SK-N-SH (cell line): ENCODE measurements at regions not wholly inside any gene's neighbourhood (a gene's known extent, or its start where the extent isn't known, plus 50 kb on each side); places are given as distances from the start of the nearest gene placed in this dataset.

Experiments
- CTCF ChIA-PET: fragments of 300-600, 350-600 bp; formaldehyde crosslinking; extraction: SDS; loops from one replicate; lab custom pipeline; 2021; lab: Yijun Ruan, JAX
- POLR2A ChIA-PET: fragments of 350-600 bp; sonication (Branson Sonifier 250); formaldehyde crosslinking; extraction: SDS; loops from one replicate; lab custom pipeline; 2020; ENCODE audit warnings: antibody characterized with exemption, inconsistent platforms; lab: Yijun Ruan, JAX
- DNase-seq: peaks from one replicate; pipeline ENCODE4 v3.0.0; 2012
- H2AFZ ChIP-seq: fragments of 200-600 bp; sonication (generic); 2 replicates; pipeline ENCODE4 v1.8.1; 2016; ENCODE audit warnings: antibody characterized with exemption, mild to moderate bottlenecking, low read depth
- H3F3A ChIP-seq: fragments of 200-600 bp; sonication (generic); replicated peaks from 2 replicates; pipeline ENCODE3; 2016; ENCODE audit warnings: antibody characterized with exemption, mild to moderate bottlenecking; ENCODE audit not compliant: insufficient read depth
- H3K27ac ChIP-seq, 2 experiments: fragments of 200-500 bp in 1 of 2; fragments of 200-600 bp in 1 of 2; sonication (Bioruptor generic) in 1 of 2; sonication (generic), shearing (Covaris generic) in 1 of 2; 2 replicates each; pipeline versions ENCODE4 v1.5.1 to v1.6.1; 2014 to 2016; ENCODE audit warnings: low read depth in 2 of 2, inconsistent platforms in 1 of 2, low read length in 1 of 2, mild to moderate bottlenecking in 1 of 2, mixed read lengths in 1 of 2
- H3K27me3 ChIP-seq: fragments of 200-600 bp; sonication (generic), shearing (Covaris generic); 2 replicates; pipeline ENCODE4 v1.6.1; 2016; ENCODE audit warnings: mixed run types; ENCODE audit not compliant: insufficient read depth
- H3K36me3 ChIP-seq, 2 experiments: fragments of 200-500 bp in 1 of 2; fragments of 200-600 bp in 1 of 2; sonication (Bioruptor generic) in 1 of 2; sonication (generic) in 1 of 2; replicated peaks in 1 of 2; 2 replicates each; pipeline versions ENCODE3 to v1.5.1; 2014 to 2016; ENCODE audit warnings: low read length in 1 of 2, mild to moderate bottlenecking in 1 of 2; ENCODE audit not compliant: insufficient read depth in 2 of 2, control insufficient read depth in 1 of 2
- H3K4me1 ChIP-seq, 2 experiments: fragments of 200-500 bp in 1 of 2; fragments of 200-600 bp in 1 of 2; sonication (Bioruptor generic) in 1 of 2; sonication (generic), shearing (Covaris generic) in 1 of 2; 2 replicates each; pipeline versions ENCODE4 v1.5.1 to v1.6.1; 2014 to 2016; ENCODE audit warnings: low read depth in 1 of 2, low read length in 1 of 2, mixed run types in 1 of 2; ENCODE audit not compliant: insufficient read depth in 2 of 2, control insufficient read depth in 1 of 2
- H3K4me2 ChIP-seq: fragments of 200-600 bp; sonication (generic), shearing (Covaris generic); 2 replicates; pipeline ENCODE4 v1.6.1; 2017; ENCODE audit warnings: mixed run types
- H3K4me3 ChIP-seq, 2 experiments: fragments of 200-500 bp in 1 of 2; fragments of 200-600 bp in 1 of 2; sonication (Bioruptor generic) in 1 of 2; sonication (generic), shearing (Covaris generic) in 1 of 2; 2 replicates each; pipeline versions ENCODE4 v1.5.1 to v1.8.1; 2014 to 2016; ENCODE audit warnings: low read depth in 2 of 2, inconsistent platforms in 1 of 2, low read length in 1 of 2, mild to moderate bottlenecking in 1 of 2, mixed read lengths in 1 of 2, moderate library complexity in 1 of 2
- H3K79me2 ChIP-seq: fragments of 200-600 bp; sonication (generic); 2 replicates; pipeline ENCODE4 v1.8.1; 2017; ENCODE audit warnings: mild to moderate bottlenecking; ENCODE audit not compliant: insufficient read depth
- H3K9ac ChIP-seq: fragments of 200-600 bp; sonication (generic); 2 replicates; pipeline ENCODE4 v1.6.1; 2017; ENCODE audit warnings: mixed run types
- H3K9me2 ChIP-seq: fragments of 200-600 bp; sonication (generic); 2 replicates; pipeline ENCODE4 v1.6.1; 2017; ENCODE audit warnings: mixed run types
- H3K9me3 ChIP-seq: fragments of 200-600 bp; sonication (generic); 2 replicates; pipeline ENCODE4 v1.6.1; 2017; ENCODE audit warnings: mixed run types, mild to moderate bottlenecking, moderate library complexity
- H4K20me1 ChIP-seq: fragments of 200-600 bp; sonication (generic); 2 replicates; pipeline ENCODE4 v1.6.1; 2017; ENCODE audit warnings: mild to moderate bottlenecking, mixed run types; ENCODE audit not compliant: insufficient read depth
- CHD2 ChIP-seq: fragments of 150-350 bp; IDR thresholded peaks from 2 replicates; pipeline ENCODE4 v1.6.1; 2018; ENCODE audit warnings: low read length; ENCODE audit not compliant: partially characterized antibody
- CTCF ChIP-seq: fragments of 200-600 bp; sonication (generic); IDR thresholded peaks from 2 replicates; pipeline ENCODE4 v1.6.1; 2017; ENCODE audit warnings: antibody characterized with exemption, mild to moderate bottlenecking, moderate library complexity
- EZH2phosphoT487 ChIP-seq: fragments of 200-600 bp; sonication (generic); IDR thresholded peaks from 2 replicates; pipeline ENCODE4 v1.6.1; 2017; ENCODE audit warnings: low read depth, mixed run types, mild to moderate bottlenecking, antibody characterized with exemption, moderate library complexity, borderline replicate concordance
- FOXJ3 ChIP-seq: sonication (generic); formaldehyde crosslinking; IDR thresholded peaks from 2 replicates; pipeline ENCODE4 v1.5.1; 2020; ENCODE audit warnings: mild to moderate bottlenecking, missing genetic modification reagents
- GABPA ChIP-seq: IDR thresholded peaks from 2 replicates; pipeline ENCODE4 v1.4.0; 2012; ENCODE audit warnings: low read depth, mild to moderate bottlenecking
- IRF3 ChIP-seq: fragments of 150-350 bp; IDR thresholded peaks from 2 replicates; pipeline ENCODE4 v1.6.1; 2016; ENCODE audit warnings: mild to moderate bottlenecking, low read depth, low read length
- JUND ChIP-seq: IDR thresholded peaks from 2 replicates; pipeline ENCODE4 v1.4.0; 2012
- MEF2A ChIP-seq: IDR thresholded peaks from 2 replicates; pipeline ENCODE4 v1.4.0; 2012; ENCODE audit warnings: low read depth, borderline replicate concordance
- NFIC ChIP-seq: IDR thresholded peaks from 2 replicates; pipeline ENCODE4 v1.4.0; 2012; ENCODE audit warnings: borderline replicate concordance
- USF1 ChIP-seq: IDR thresholded peaks from 2 replicates; pipeline ENCODE4 v1.4.0; 2012; ENCODE audit warnings: low read depth, borderline replicate concordance
- USF2 ChIP-seq: fragments of 150-350 bp; IDR thresholded peaks from 2 replicates; pipeline ENCODE4 v1.6.1; 2017; ENCODE audit warnings: antibody characterized with exemption, low read length, low read depth, borderline replicate concordance
- ZBTB33 ChIP-seq: IDR thresholded peaks from 2 replicates; pipeline ENCODE4 v1.4.0; 2012; ENCODE audit warnings: low read depth, borderline replicate concordance
- WGBS: methylation state at CpG from one replicate; pipeline ENCODE4 v1.1.6; 2017; ENCODE audit warnings: low lambda C conversion rate; 5-methylcytosine and 5-hydroxymethylcytosine counted together
- TF ChIP-seq, protein P1 (sequence below): IDR thresholded peaks from 2 replicates; pipeline ENCODE4; 2012
- TF ChIP-seq, protein P2 (sequence below): IDR thresholded peaks from 2 replicates; pipeline ENCODE4 v1.4.0; 2012; ENCODE audit warnings: low read depth

DNA sequence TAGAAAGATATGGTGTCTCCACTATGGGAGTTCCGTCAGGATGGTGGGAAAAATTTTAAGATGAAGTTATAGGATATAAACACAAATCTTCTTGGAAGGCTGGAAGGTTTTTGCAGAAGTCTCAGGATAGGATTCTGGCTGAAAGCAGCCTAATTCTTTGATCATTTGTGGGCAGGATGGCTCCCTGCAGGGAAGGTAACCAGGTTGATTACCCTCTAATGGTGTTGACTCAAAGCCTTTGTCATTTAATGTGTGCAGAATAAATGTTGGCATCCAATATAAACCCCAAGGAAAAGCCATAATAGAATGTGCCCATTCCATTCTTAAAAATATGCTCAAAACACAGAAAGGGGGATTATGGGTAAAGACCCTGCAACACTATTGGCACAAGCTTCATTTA lies 204.3 kb downstream of the EPM2A start:
- H3K9me3 ChIP-seq = no peaks in the 10 kb centered on the region
- no peak for DNase-seq
- CTCF ChIA-PET = no interaction called here
- H3K36me3 ChIP-seq = no peaks in the 10 kb centered on the region
- no peaks in the 10 kb centered on the region for H4K20me1 ChIP-seq
- H3K27ac ChIP-seq = no peak overlapping the region
- POLR2A ChIA-PET = no interaction called here
- no peak overlapping the region for H3K4me3 ChIP-seq
- peaks cover 0 to 2% of the 10 kb centered on the region in 2 experiments; a peak in 1 of 4 replicates for H3K4me1 ChIP-seq
- no peak for TF ChIP-seq NFIC
- TF ChIP-seq CHD2 = no peak
- no peak for TF ChIP-seq EZH2phosphoT487
- no peak for TF ChIP-seq USF1
- no peak for TF ChIP-seq ZBTB33
- no peak for TF ChIP-seq IRF3
- TF ChIP-seq, all 33 proteins: peak for 0
- 0% methylated on average over 1 of the region's 1 CpG for WGBS
- H3K27me3 ChIP-seq = no peaks in the 10 kb centered on the region
- no peaks in the 10 kb centered on the region for H3K79me2 ChIP-seq
- no peak overlapping the region for H3K9ac ChIP-seq
- no peak overlapping the region for H3K4me2 ChIP-seq
- H3K9me2 ChIP-seq = no peaks in the 10 kb centered on the region
- no peak overlapping the region for H2AFZ ChIP-seq
- no peaks in the 10 kb centered on the region for H3F3A ChIP-seq

GRCh38 chr6:145531822-145532221 lies 203.5 kb downstream of the EPM2A start:
- H3K79me2 ChIP-seq = no peaks in the 10 kb centered on the region
- POLR2A ChIA-PET = no interaction called here

More at GRCh38 chr6:145531822-145532221, 203.5 kb downstream of the EPM2A start:
- Histone ChIP-seq H3K9ac (no peak overlapping the region), H3K27ac (no peak overlapping the region), H3K36me3 (no peaks in the 10 kb centered on the region), H3F3A (no peaks in the 10 kb centered on the region), H3K9me3 (no peaks in the 10 kb centered on the region), H3K4me3 (no peak overlapping the region), H3K27me3 (no peaks in the 10 kb centered on the region), H4K20me1 (no peaks in the 10 kb centered on the region), H2AFZ (no peak overlapping the region), H3K4me1 (peaks cover 0 to 2% of the 10 kb centered on the region in 2 experiments; a peak in 1 of 4 replicates), H3K4me2 (no peak overlapping the region), H3K9me2 (no peaks in the 10 kb centered on the region)
- no peak for DNase-seq
- 45% methylated on average over 3 of the region's 3 CpGs for WGBS
- TF ChIP-seq, protein P1, sequence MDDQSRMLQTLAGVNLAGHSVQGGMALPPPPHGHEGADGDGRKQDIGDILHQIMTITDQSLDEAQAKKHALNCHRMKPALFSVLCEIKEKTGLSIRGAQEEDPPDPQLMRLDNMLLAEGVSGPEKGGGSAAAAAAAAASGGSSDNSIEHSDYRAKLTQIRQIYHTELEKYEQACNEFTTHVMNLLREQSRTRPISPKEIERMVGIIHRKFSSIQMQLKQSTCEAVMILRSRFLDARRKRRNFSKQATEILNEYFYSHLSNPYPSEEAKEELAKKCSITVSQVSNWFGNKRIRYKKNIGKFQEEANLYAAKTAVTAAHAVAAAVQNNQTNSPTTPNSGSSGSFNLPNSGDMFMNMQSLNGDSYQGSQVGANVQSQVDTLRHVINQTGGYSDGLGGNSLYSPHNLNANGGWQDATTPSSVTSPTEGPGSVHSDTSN = no peak
- no peak for TF ChIP-seq MEF2A
- TF ChIP-seq USF1 = no peak
- no peak for TF ChIP-seq CTCF
- no peak for TF ChIP-seq JUND
- no peak for TF ChIP-seq EZH2phosphoT487
- TF ChIP-seq CHD2 = no peak
- no peak for TF ChIP-seq USF2
- no peak for TF ChIP-seq FOXJ3 (CRISPR knock-in tag)
- TF ChIP-seq, protein P2, sequence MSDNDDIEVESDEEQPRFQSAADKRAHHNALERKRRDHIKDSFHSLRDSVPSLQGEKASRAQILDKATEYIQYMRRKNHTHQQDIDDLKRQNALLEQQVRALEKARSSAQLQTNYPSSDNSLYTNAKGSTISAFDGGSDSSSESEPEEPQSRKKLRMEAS = no peak
- no peak for TF ChIP-seq GABPA
- CTCF ChIA-PET = no interaction called here
